GM12878 (cell line): ENCODE measurements at regions not wholly inside any gene's neighbourhood (a gene's known extent, or its start where the extent isn't known, plus 50 kb on each side); places are given as distances from the start of the nearest gene placed in this dataset.

Experiments used
- ATAC-seq: fragments of 200-7000 bp; cut with Tn5 transposase; 3 replicates; pipeline ENCODE4 v1.9.1; 2020; ENCODE audit warnings: mild to moderate bottlenecking, moderate library complexity
- BruUV-seq: library from RNA; stranded (reverse); fragments of 400-500 nt; replicated peaks from 2 replicates; lab custom pipeline; 2021; lab: Mats Ljungman, UMichigan
- CTCF ChIA-PET: fragments of 300-600 bp; sonication (Branson Sonifier 250); formaldehyde crosslinking; extraction: SDS; loops from one replicate; lab custom pipeline; 2021; ENCODE audit warnings: inconsistent platforms; lab: Yijun Ruan, JAX
- POLR2A ChIA-PET: fragments of 350-600 bp; formaldehyde crosslinking; extraction: SDS; loops from one replicate; lab custom pipeline; 2021; ENCODE audit warnings: inconsistent platforms; lab: Charles Lee
- RAD21 ChIA-PET: fragments of 300-600 bp; sonication (Branson Sonifier 250); formaldehyde crosslinking; loops from one replicate; lab custom pipeline; 2023; ENCODE audit warnings: antibody characterized with exemption; ENCODE audit not compliant: unreplicated experiment; lab: Charles Lee
- SMC1A ChIA-PET: fragments of 300-600 bp; sonication (Branson Sonifier 250); formaldehyde crosslinking; loops from one replicate; lab custom pipeline; 2023; ENCODE audit not compliant: unreplicated experiment, uncharacterized antibody; lab: Charles Lee
- DNase-seq: peaks from one replicate; pipeline ENCODE4 v3.0.0-alpha.2; 2011; ENCODE audit warnings: low read depth, low spot score
- FAIRE-seq: peaks from 3 replicates; lab custom pipeline; 2011; peaks lifted over from hg19 to GRCh38; lab: Jason Lieb, UNC
- H2AFZ ChIP-seq: 2 replicates; pipeline ENCODE4 v1.6.0; 2011; ENCODE audit warnings: low read depth, low read length, control low read depth; ENCODE audit not compliant: control insufficient read depth
- H3K27ac ChIP-seq: 2 replicates; pipeline ENCODE4 v1.5.1; 2011; ENCODE audit warnings: control low read depth; ENCODE audit not compliant: control insufficient read depth, insufficient read depth
- H3K27me3 ChIP-seq, 2 experiments: replicated peaks in 1 of 2; 2 replicates each; pipeline versions ENCODE4 v1.6.0 to v1.6.1; 2011; ENCODE audit warnings: low read length in 1 of 2; ENCODE audit not compliant: control insufficient read depth in 2 of 2, insufficient read depth in 2 of 2
- H3K36me3 ChIP-seq, 2 experiments: 2 replicates each; pipeline ENCODE4 v1.5.1; 2011; ENCODE audit warnings: low read length in 1 of 2; ENCODE audit not compliant: control insufficient read depth in 2 of 2, insufficient read depth in 2 of 2
- H3K4me1 ChIP-seq: 2 replicates; pipeline ENCODE4 v1.6.1; 2011; ENCODE audit warnings: mild to moderate bottlenecking, low read length, moderate library complexity, mixed read lengths; ENCODE audit not compliant: control insufficient read depth, insufficient read depth
- H3K4me2 ChIP-seq: 2 replicates; pipeline ENCODE4 v1.6.0; 2011; ENCODE audit warnings: control low read depth; ENCODE audit not compliant: control insufficient read depth, insufficient read depth
- H3K4me3 ChIP-seq: fragments of 200-600 bp; sonication (generic); 2 replicates; pipeline ENCODE4 v1.5.1; 2016
- H3K79me2 ChIP-seq: 2 replicates; pipeline ENCODE4 v1.6.0; 2011; ENCODE audit warnings: low read length; ENCODE audit not compliant: control insufficient read depth, insufficient read depth
- H3K9ac ChIP-seq: 2 replicates; pipeline ENCODE4 v1.8.0; 2011; ENCODE audit warnings: low read length, control low read depth, mixed read lengths; ENCODE audit not compliant: control insufficient read depth, insufficient read depth
- H3K9me3 ChIP-seq: replicated peaks from 3 replicates; pipeline ENCODE4 v1.5.1; 2011; ENCODE audit warnings: mild to moderate bottlenecking, low read length; ENCODE audit not compliant: control insufficient read depth, insufficient read depth
- H4K20me1 ChIP-seq: 2 replicates; pipeline ENCODE4 v1.6.0; 2011; ENCODE audit not compliant: control insufficient read depth, insufficient read depth
- CBX5 ChIP-seq: sonication (generic); IDR thresholded peaks from 2 replicates; pipeline ENCODE4 v1.6.1; 2016; ENCODE audit warnings: low read depth, moderate library complexity, mild to moderate bottlenecking, inconsistent platforms
- CREM ChIP-seq: IDR thresholded peaks from 2 replicates; pipeline ENCODE4 v1.6.1; 2014; ENCODE audit warnings: antibody characterized with exemption, low read depth
- FOXM1 ChIP-seq: IDR thresholded peaks from 2 replicates; pipeline ENCODE4 v1.6.1; 2012; ENCODE audit warnings: low read depth, mild to moderate bottlenecking, inconsistent platforms, low read length, moderate library complexity
- HCFC1 ChIP-seq: fragments of 150-350 bp; IDR thresholded peaks from 2 replicates; pipeline ENCODE4 v1.6.1; 2014; ENCODE audit warnings: low read length
- HDAC6 ChIP-seq: fragments of 200-600 bp; sonication (generic); IDR thresholded peaks from one replicate; pipeline ENCODE4 v1.8.0; 2017; ENCODE audit warnings: antibody characterized with exemption; ENCODE audit not compliant: unreplicated experiment
- IKZF1 ChIP-seq: fragments of 450-650 bp; conservative IDR thresholded peaks from 2 replicates; pipeline ENCODE4 v1.6.1; 2017; ENCODE audit warnings: antibody characterized with exemption, mild to moderate bottlenecking
- IRF4 ChIP-seq: IDR thresholded peaks from 2 replicates; pipeline ENCODE4 v1.6.1; 2011; ENCODE audit warnings: low read depth, low read length
- JUND ChIP-seq: IDR thresholded peaks from 2 replicates; pipeline ENCODE4 v1.6.1; 2012; ENCODE audit warnings: low read depth, mild to moderate bottlenecking, low read length, improper control_type of control experiment, moderate library complexity
- MEF2A ChIP-seq: IDR thresholded peaks from 2 replicates; pipeline ENCODE4 v1.6.1; 2011; ENCODE audit warnings: low read depth, mild to moderate bottlenecking, low read length, moderate library complexity; ENCODE audit not compliant: insufficient read depth
- MTA3 ChIP-seq: IDR thresholded peaks from 2 replicates; pipeline ENCODE4 v1.6.1; 2012; ENCODE audit warnings: low read length, inconsistent platforms, borderline replicate concordance
- NBN ChIP-seq: fragments of 450-650 bp; IDR thresholded peaks from 2 replicates; pipeline ENCODE4 v1.6.1; 2016
- RCOR1 ChIP-seq: conservative IDR thresholded peaks from 2 replicates; pipeline ENCODE4 v1.6.1; 2012; ENCODE audit warnings: low read depth, low read length, improper control_type of control experiment
- SMARCA5 ChIP-seq: fragments of 450-650 bp; IDR thresholded peaks from 2 replicates; pipeline ENCODE4 v1.6.1; 2017; ENCODE audit warnings: mild to moderate bottlenecking
- TCF12 ChIP-seq: IDR thresholded peaks from 2 replicates; pipeline ENCODE4 v1.6.1; 2011; ENCODE audit warnings: low read depth, mild to moderate bottlenecking, low read length
- ZNF384 ChIP-seq: IDR thresholded peaks from 2 replicates; pipeline ENCODE4 v1.6.1; 2012; ENCODE audit warnings: low read depth, mild to moderate bottlenecking, low read length, improper control_type of control experiment, borderline replicate concordance
- WGBS: methylation state at CpG from one replicate; pipeline ENCODE4 v1.1.6; 2016; ENCODE audit warnings: low lambda C conversion rate; ENCODE audit not compliant: insufficient replicate concordance, insufficient coverage; ENCODE audit errors: missing lambda C conversion rate; 5-methylcytosine and 5-hydroxymethylcytosine counted together
- in situ Hi-C: fragments of 300-500 bp; cut with MboI; formaldehyde crosslinking; loops from 9 replicates; pipeline ENCODE4 v1.14.3; 2018; ENCODE audit warnings: mixed read lengths
- intact Hi-C: fragments of 100-400 bp; cut with micrococcal nuclease; formaldehyde crosslinking; loops from one replicate; pipeline ENCODE4 v1.14.2; 2022; ENCODE audit not compliant: unreplicated experiment
- TF ChIP-seq, protein P1 (sequence below): fragments of 450-650 bp; IDR thresholded peaks from 2 replicates; pipeline ENCODE4 v1.6.1; 2017; ENCODE audit warnings: mild to moderate bottlenecking, moderate library complexity

DNA sequence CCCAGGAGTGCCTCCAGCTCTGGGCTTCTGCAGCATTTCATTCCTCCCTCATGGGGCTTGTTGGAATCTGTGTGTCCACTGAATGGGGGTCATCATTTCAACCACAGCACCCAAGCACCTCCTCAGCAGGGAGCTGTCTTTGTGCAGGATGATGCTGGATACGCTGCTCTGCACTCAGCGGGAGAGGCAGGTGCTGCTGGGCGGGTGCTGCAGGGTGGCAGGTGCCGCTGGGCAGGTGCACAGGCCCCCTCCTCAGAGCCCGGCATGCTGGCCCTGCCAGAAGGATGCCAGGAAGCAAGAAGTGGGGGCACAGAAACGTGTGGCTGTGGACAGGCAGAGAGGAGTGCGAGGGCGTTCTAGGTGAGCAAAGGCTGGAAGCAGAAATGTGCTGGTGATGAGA, 121.8 kb upstream of the VSTM2B start:
- H3K9me3 ChIP-seq, result no peaks in the 10 kb centered on the region
- H3K27ac ChIP-seq, result no peak overlapping the region
- H3K4me2 ChIP-seq, result no peak overlapping the region
- no peaks in the 10 kb centered on the region for H3K27me3 ChIP-seq
- H3K9ac ChIP-seq, result no peak overlapping the region
- no peaks in the 10 kb centered on the region for H3K79me2 ChIP-seq
- no peak overlapping the region for H3K4me3 ChIP-seq
- no peak overlapping the region for H2AFZ ChIP-seq
- BruUV-seq, result no TSS peak
- intact Hi-C loops (no loop called here), in situ Hi-C loops (no loop called here)
- TF ChIP-seq JUND, result no peak
- TF ChIP-seq NBN, result no peak
- TF ChIP-seq IRF4, result no peak
- no peak for TF ChIP-seq MEF2A
- TF ChIP-seq CREM, result no peak
- TF ChIP-seq CBX5, result no peak
- ChIA-PET CTCF (no interaction called here), SMC1A (no interaction called here), RAD21 (no interaction called here), POLR2A (no interaction called here)
- FAIRE-seq (no peak), ATAC-seq (no peak), DNase-seq (no peak)
- H4K20me1 ChIP-seq, result no peaks in the 10 kb centered on the region
- no peaks in the 10 kb centered on the region for H3K4me1 ChIP-seq
- 27% methylated on average over 8 of the region's 8 CpGs for WGBS
- H3K36me3 ChIP-seq, result no peaks in the 10 kb centered on the region

DNA sequence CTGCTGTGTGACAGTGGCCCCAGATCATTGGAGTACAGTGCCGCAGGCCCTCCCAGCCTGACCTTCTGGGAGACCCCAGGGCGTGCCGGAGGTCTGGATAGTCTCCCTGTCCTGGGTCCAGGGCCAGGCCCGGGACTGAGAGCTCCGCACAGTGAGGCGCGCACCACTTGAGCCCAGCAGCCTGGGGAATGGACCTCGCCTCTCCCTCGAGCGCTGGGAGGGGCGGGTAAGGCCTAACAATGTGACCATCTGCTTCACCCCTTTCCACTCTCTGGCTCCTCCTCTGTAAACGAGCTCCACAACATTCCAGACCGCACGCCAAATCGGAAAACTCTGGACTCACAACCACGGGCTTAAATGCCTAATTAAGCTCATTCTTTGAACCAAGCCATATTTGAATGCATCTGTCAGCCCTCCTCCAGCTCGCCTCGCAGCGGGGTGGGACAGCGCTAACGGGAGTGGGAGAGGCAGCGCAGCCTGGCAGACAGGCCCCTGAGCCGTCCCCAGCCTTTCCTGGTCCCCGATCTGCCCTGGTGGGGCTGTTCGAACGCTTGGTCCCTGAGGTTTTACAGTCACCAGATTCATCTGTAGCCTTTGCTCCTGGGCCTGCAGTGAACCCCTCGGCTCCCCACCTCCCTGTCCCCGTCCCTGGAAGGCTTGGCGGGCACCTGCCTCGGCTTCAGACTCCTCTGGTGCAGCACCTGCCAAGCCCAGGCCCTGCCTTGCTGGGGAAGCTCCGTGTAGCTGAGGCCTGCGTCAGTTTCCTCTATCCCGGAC, 120.7 kb upstream of the VSTM2B start:
- DNase-seq (no peak), ATAC-seq (no peak), FAIRE-seq (no peak)
- in situ Hi-C loops (no loop called here), intact Hi-C loops (no loop called here)
- Histone ChIP-seq H3K4me1 (no peaks in the 10 kb centered on the region), H3K27me3 (no peaks in the 10 kb centered on the region), H3K79me2 (no peaks in the 10 kb centered on the region), H2AFZ (no peak overlapping the region), H3K4me2 (no peak overlapping the region), H3K4me3 (no peak overlapping the region), H4K20me1 (no peaks in the 10 kb centered on the region), H3K9ac (no peak overlapping the region), H3K27ac (no peak overlapping the region), H3K36me3 (no peaks in the 10 kb centered on the region), H3K9me3 (no peaks in the 10 kb centered on the region)
- TF ChIP-seq MTA3, result no peak
- TF ChIP-seq IRF4, result no peak
- TF ChIP-seq FOXM1, result no peak
- no peak for TF ChIP-seq SMARCA5
- no peak for TF ChIP-seq TCF12
- TF ChIP-seq RCOR1, result no peak
- no peak for TF ChIP-seq HDAC6
- TF ChIP-seq ZNF384, result no peak
- TF ChIP-seq, protein P1, sequence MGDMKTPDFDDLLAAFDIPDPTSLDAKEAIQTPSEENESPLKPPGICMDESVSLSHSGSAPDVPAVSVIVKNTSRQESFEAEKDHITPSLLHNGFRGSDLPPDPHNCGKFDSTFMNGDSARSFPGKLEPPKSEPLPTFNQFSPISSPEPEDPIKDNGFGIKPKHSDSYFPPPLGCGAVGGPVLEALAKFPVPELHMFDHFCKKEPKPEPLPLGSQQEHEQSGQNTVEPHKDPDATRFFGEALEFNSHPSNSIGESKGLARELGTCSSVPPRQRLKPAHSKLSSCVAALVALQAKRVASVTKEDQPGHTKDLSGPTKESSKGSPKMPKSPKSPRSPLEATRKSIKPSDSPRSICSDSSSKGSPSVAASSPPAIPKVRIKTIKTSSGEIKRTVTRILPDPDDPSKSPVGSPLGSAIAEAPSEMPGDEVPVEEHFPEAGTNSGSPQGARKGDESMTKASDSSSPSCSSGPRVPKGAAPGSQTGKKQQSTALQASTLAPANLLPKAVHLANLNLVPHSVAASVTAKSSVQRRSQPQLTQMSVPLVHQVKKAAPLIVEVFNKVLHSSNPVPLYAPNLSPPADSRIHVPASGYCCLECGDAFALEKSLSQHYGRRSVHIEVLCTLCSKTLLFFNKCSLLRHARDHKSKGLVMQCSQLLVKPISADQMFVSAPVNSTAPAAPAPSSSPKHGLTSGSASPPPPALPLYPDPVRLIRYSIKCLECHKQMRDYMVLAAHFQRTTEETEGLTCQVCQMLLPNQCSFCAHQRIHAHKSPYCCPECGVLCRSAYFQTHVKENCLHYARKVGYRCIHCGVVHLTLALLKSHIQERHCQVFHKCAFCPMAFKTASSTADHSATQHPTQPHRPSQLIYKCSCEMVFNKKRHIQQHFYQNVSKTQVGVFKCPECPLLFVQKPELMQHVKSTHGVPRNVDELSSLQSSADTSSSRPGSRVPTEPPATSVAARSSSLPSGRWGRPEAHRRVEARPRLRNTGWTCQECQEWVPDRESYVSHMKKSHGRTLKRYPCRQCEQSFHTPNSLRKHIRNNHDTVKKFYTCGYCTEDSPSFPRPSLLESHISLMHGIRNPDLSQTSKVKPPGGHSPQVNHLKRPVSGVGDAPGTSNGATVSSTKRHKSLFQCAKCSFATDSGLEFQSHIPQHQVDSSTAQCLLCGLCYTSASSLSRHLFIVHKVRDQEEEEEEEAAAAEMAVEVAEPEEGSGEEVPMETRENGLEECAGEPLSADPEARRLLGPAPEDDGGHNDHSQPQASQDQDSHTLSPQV, result no peak
- no peak for TF ChIP-seq HCFC1
- no peak for TF ChIP-seq IKZF1
- CTCF ChIA-PET, result no interaction called here
- POLR2A ChIA-PET, result no interaction called here
- SMC1A ChIA-PET, result no interaction called here
- RAD21 ChIA-PET, result no interaction called here
- no TSS peak for BruUV-seq
- 23% methylated on average over 33 of the region's 33 CpGs for WGBS
